Body of pancreas (tissue), 4 donors: ENCODE measurements at regions not wholly inside any gene's neighbourhood (a gene's known extent, or its start where the extent isn't known, plus 50 kb on each side); places are given as distances from the start of the nearest gene placed in this dataset.

Source experiments
- CTCF ChIP-seq, 7 experiments: fragments of 450-650 bp in 4 of 7; fragments of 200-600 bp in 3 of 7; sonication (generic) in 3 of 7; IDR thresholded peaks; one replicate each; pipeline ENCODE4 v1.5.1; 2016 to 2019; ENCODE audit warnings: antibody characterized with exemption in 7 of 7
- POLR2A ChIP-seq, 3 donors: fragments of 450-650 bp; IDR thresholded peaks; one replicate each; pipeline ENCODE4 v1.6.1; 2016; ENCODE audit warnings: antibody characterized with exemption in 3 of 3, mild to moderate bottlenecking in 2 of 3

- no peak for TF ChIP-seq CTCF (IDR thresholded peaks at IDR 0.05)
- no peak for TF ChIP-seq POLR2A (IDR thresholded peaks at IDR 0.05)
Measured at GRCh38 chr22:49650336-49651241, 177.1 kb downstream of the BRD1 start.
